HepG2 (cell line): ENCODE measurements at regions not wholly inside any gene's neighbourhood (a gene's known extent, or its start where the extent isn't known, plus 50 kb on each side); places are given as distances from the start of the nearest gene placed in this dataset.

Experiments
- ATAC-seq: fragments of 200-7000 bp; cut with Tn5 transposase; 3 replicates; pipeline ENCODE4 v1.9.1; 2020; ENCODE audit warnings: mild to moderate bottlenecking, moderate library complexity
- BruUV-seq: library from RNA; stranded (reverse); fragments of 400-500 nt; replicated peaks from 2 replicates; lab custom pipeline; 2021; lab: Mats Ljungman, UMichigan
- CTCF ChIA-PET: fragments of 300-600 bp; formaldehyde crosslinking; extraction: SDS; loops from one replicate; lab custom pipeline; 2021; ENCODE audit warnings: low total read pairs, inconsistent platforms, low intra/inter-chr PET ratio; lab: Yijun Ruan, JAX
- POLR2A ChIA-PET: fragments of 350-600 bp; sonication (Branson Sonifier 250); formaldehyde crosslinking; loops from one replicate; lab custom pipeline; 2020; ENCODE audit warnings: antibody characterized with exemption, inconsistent platforms; lab: Yijun Ruan, JAX
- DNase-seq: peaks from one replicate; pipeline ENCODE4 v3.0.0-alpha.2; 2015; ENCODE audit warnings: low spot score
- FAIRE-seq: peaks from 3 replicates; lab custom pipeline; 2011; peaks lifted over from hg19 to GRCh38; lab: Jason Lieb, UNC
- H2AFZ ChIP-seq: one replicate; pipeline ENCODE4 v1.6.1; 2011; ENCODE audit warnings: low read length, inconsistent platforms
- H3K27ac ChIP-seq: fragments of 300-600 bp; 3 replicates; pipeline ENCODE4 v1.8.0; 2011; ENCODE audit warnings: mixed run types, mild to moderate bottlenecking, mixed read lengths, low read length, inconsistent platforms; ENCODE audit not compliant: insufficient read depth; ENCODE audit errors: extremely low read length
- H3K27me3 ChIP-seq, 2 experiments: fragments of 200-600 bp in 1 of 2; 2 replicates in 1 of 2; 3 replicates in 1 of 2; pipeline versions ENCODE4 v1.6.0 to v1.8.0; 2011; ENCODE audit warnings: low read length in 2 of 2, mild to moderate bottlenecking in 2 of 2, moderate library complexity in 2 of 2, inconsistent platforms in 1 of 2; ENCODE audit not compliant: insufficient read depth in 2 of 2, control insufficient read depth in 1 of 2
- H3K36me3 ChIP-seq, 2 experiments: fragments of 200-600 bp in 1 of 2; replicated peaks in 1 of 2; 2 replicates in 1 of 2; 3 replicates in 1 of 2; pipeline versions ENCODE4 v1.5.1 to v1.8.0; 2011; ENCODE audit warnings: low read length in 2 of 2, inconsistent platforms in 1 of 2; ENCODE audit not compliant: insufficient read depth in 2 of 2, control insufficient read depth in 1 of 2
- H3K4me1 ChIP-seq: 2 replicates; pipeline ENCODE4 v1.5.1; 2012; ENCODE audit warnings: low read length, inconsistent platforms; ENCODE audit not compliant: insufficient read depth
- H3K4me2 ChIP-seq: 2 replicates; pipeline ENCODE4 v1.6.0; 2011; ENCODE audit warnings: low read depth, low read length, inconsistent platforms
- H3K4me3 ChIP-seq, 3 experiments: fragments of 200-600 bp in 1 of 3; sonication (generic), shearing (Covaris generic) in 1 of 3; replicated peaks in 1 of 3; 2 replicates each; pipeline ENCODE4 v1.5.1; 2011 to 2016; ENCODE audit warnings: low read length in 3 of 3, inconsistent platforms in 2 of 3, low read depth in 2 of 3, mild to moderate bottlenecking in 2 of 3, control low read depth in 1 of 3, mixed read lengths in 1 of 3; ENCODE audit not compliant: insufficient read depth in 1 of 3
- H3K79me2 ChIP-seq: one replicate; pipeline ENCODE4 v1.6.1; 2011; ENCODE audit warnings: low read length, inconsistent platforms; ENCODE audit not compliant: insufficient read depth
- H3K9ac ChIP-seq: 2 replicates; pipeline ENCODE4 v1.6.0; 2011; ENCODE audit warnings: mild to moderate bottlenecking, low read depth, low read length, inconsistent platforms; ENCODE audit not compliant: insufficient read depth
- H3K9me3 ChIP-seq: 2 replicates; pipeline ENCODE4 v1.5.1; 2012; ENCODE audit warnings: mild to moderate bottlenecking, low read length
- H4K20me1 ChIP-seq: 2 replicates; pipeline ENCODE4 v1.6.0; 2011; ENCODE audit warnings: inconsistent platforms, mild to moderate bottlenecking, low read length, moderate library complexity; ENCODE audit not compliant: insufficient read depth
- BRCA1 ChIP-seq: sonication (generic); formaldehyde crosslinking; IDR thresholded peaks from 2 replicates; pipeline ENCODE4 v1.4.0; 2020; ENCODE audit warnings: missing genetic modification reagents
- CENPT ChIP-seq: sonication (generic); formaldehyde crosslinking; IDR thresholded peaks from 2 replicates; pipeline ENCODE4 v1.8.0; 2022; ENCODE audit warnings: low read depth, mild to moderate bottlenecking, moderate library complexity, missing genetic modification reagents
- DPF2 ChIP-seq: sonication (generic); formaldehyde crosslinking; IDR thresholded peaks from 2 replicates; pipeline ENCODE4 v1.4.0; 2020; ENCODE audit warnings: mild to moderate bottlenecking, low read depth, missing genetic modification reagents, borderline replicate concordance
- FOXM1 ChIP-seq: sonication (generic); formaldehyde crosslinking; IDR thresholded peaks from 2 replicates; pipeline ENCODE4 v1.5.0; 2020; ENCODE audit warnings: missing genetic modification reagents
- HOMEZ ChIP-seq: IDR thresholded peaks from 2 replicates; pipeline ENCODE4 v1.6.1; 2016; ENCODE audit warnings: low read depth
- HOXA5 ChIP-seq: sonication (generic); formaldehyde crosslinking; IDR thresholded peaks from 2 replicates; pipeline ENCODE4 v1.4.0; 2020; ENCODE audit warnings: missing genetic modification reagents
- KAT7 ChIP-seq: IDR thresholded peaks from 2 replicates; pipeline ENCODE4 v1.6.1; 2018; ENCODE audit warnings: borderline replicate concordance, missing compliant biosample characterization
- LBX2 ChIP-seq: sonication (generic); formaldehyde crosslinking; IDR thresholded peaks from 2 replicates; pipeline ENCODE4 v1.5.0; 2020; ENCODE audit warnings: missing genetic modification reagents, mild to moderate bottlenecking, borderline replicate concordance
- ONECUT2 ChIP-seq: sonication (generic); formaldehyde crosslinking; IDR thresholded peaks from 2 replicates; pipeline ENCODE4 v1.4.0; 2020; ENCODE audit warnings: missing genetic modification reagents
- RARA ChIP-seq: IDR thresholded peaks from 2 replicates; pipeline ENCODE4 v1.6.1; 2016; ENCODE audit warnings: missing genetic modification reagents, missing compliant biosample characterization
- RBM22 ChIP-seq: fragments of 200-400 bp; formaldehyde crosslinking; optimal IDR thresholded peaks from 2 replicates; pipeline ENCODE3; 2017; ENCODE audit warnings: mild to moderate bottlenecking, low read length, moderate library complexity
- SIX4 ChIP-seq: sonication (generic); formaldehyde crosslinking; IDR thresholded peaks from 2 replicates; pipeline ENCODE4 v1.4.0; 2020; ENCODE audit warnings: missing genetic modification reagents
- SRF ChIP-seq: IDR thresholded peaks from 2 replicates; pipeline ENCODE4 v1.6.1; 2011; ENCODE audit warnings: mild to moderate bottlenecking, low read depth, low read length, moderate library complexity
- TEAD2 ChIP-seq: sonication (generic); formaldehyde crosslinking; IDR thresholded peaks from 2 replicates; pipeline ENCODE4 v1.9.0; 2021; ENCODE audit warnings: missing genetic modification reagents
- ZNF160 ChIP-seq: sonication (generic); formaldehyde crosslinking; IDR thresholded peaks from 2 replicates; pipeline ENCODE4 v1.8.0; 2022; ENCODE audit warnings: mild to moderate bottlenecking, inconsistent platforms, missing genetic modification reagents
- ZNF678 ChIP-seq: sonication (generic); formaldehyde crosslinking; IDR thresholded peaks from 2 replicates; pipeline ENCODE4 v1.4.0; 2020; ENCODE audit warnings: mild to moderate bottlenecking, missing genetic modification reagents
- ZNF740 ChIP-seq: sonication (generic); formaldehyde crosslinking; IDR thresholded peaks from 2 replicates; pipeline ENCODE4 v1.4.0; 2020; ENCODE audit warnings: missing genetic modification reagents
- ZSCAN20 ChIP-seq: sonication (generic); formaldehyde crosslinking; IDR thresholded peaks from 2 replicates; pipeline ENCODE4 v1.4.0; 2020; ENCODE audit warnings: missing genetic modification reagents, mild to moderate bottlenecking, borderline replicate concordance
- WGBS: methylation state at CpG from one replicate; pipeline ENCODE4 v1.1.6; 2017; ENCODE audit warnings: low lambda C conversion rate; 5-methylcytosine and 5-hydroxymethylcytosine counted together
- in situ Hi-C: cut with HindIII; loops from 2 replicates; pipeline ENCODE4 v1.10.0; 2017; ENCODE audit warnings: low pct_unique_long_range_greater_than_20kb; ENCODE audit not compliant: extremely low pct_ligation_motif_present
- intact Hi-C: fragments of 100-400 bp; cut with micrococcal nuclease; formaldehyde crosslinking; loops from one replicate; pipeline ENCODE4 v1.10.0; 2022; ENCODE audit not compliant: unreplicated experiment
- TF ChIP-seq, protein P1 (sequence below): sonication (generic); formaldehyde crosslinking; IDR thresholded peaks from 2 replicates; pipeline ENCODE4 v1.5.1; 2020; ENCODE audit warnings: missing genetic modification reagents, mild to moderate bottlenecking, borderline replicate concordance
- TF ChIP-seq, protein P2 (sequence below): IDR thresholded peaks from 2 replicates; pipeline ENCODE4 v1.6.1; 2016; ENCODE audit warnings: mild to moderate bottlenecking, missing biosample characterization, missing genetic modification reagents

DNA sequence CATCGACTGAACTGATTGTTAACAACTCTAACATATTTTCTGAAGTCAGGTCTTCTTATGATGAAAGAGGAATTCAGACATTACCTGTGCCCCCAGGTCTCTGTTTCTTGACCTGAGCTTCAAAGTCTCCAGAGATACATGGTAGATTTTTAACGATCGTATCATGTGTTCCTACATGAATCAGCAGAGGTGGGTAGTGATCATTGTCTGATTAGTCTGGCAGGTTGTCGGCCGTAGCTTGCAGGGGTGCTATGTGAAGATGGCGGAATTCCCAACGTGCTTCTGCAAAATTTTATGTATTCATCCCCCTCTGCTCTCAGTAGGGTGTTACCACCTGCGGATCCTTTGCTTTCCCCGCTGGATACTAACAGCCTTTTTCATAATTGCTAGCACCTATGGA, 581.9 kb downstream of the GATA3 start:
- no peak overlapping the region for H3K4me3 ChIP-seq
- ATAC-seq, result no peak

More for the DNA sequence above, 581.9 kb downstream of the GATA3 start:
- Histone ChIP-seq H2AFZ (no peak overlapping the region), H3K4me1 (no peaks in the 10 kb centered on the region), H3K9ac (no peak overlapping the region), H3K27ac (no peak overlapping the region), H3K4me2 (no peak overlapping the region), H3K9me3 (no peaks in the 10 kb centered on the region; the same call in 1 of the 2 replicates), H3K79me2 (no peaks in the 10 kb centered on the region), H3K36me3 (no peaks in the 10 kb centered on the region), H4K20me1 (no peaks in the 10 kb centered on the region), H3K27me3 (no peaks in the 10 kb centered on the region)
- FAIRE-seq (no peak), DNase-seq (no peak)
- intact Hi-C loops (no loop called here), in situ Hi-C loops (no loop called here)
- POLR2A ChIA-PET, result no interaction called here
- whole genome bisulfite sequencing, result 27% methylated on average over 9 of the region's 9 CpGs
- CTCF ChIA-PET, result no interaction called here
- no TSS peak for BruUV-seq
- TF ChIP-seq, protein P1, sequence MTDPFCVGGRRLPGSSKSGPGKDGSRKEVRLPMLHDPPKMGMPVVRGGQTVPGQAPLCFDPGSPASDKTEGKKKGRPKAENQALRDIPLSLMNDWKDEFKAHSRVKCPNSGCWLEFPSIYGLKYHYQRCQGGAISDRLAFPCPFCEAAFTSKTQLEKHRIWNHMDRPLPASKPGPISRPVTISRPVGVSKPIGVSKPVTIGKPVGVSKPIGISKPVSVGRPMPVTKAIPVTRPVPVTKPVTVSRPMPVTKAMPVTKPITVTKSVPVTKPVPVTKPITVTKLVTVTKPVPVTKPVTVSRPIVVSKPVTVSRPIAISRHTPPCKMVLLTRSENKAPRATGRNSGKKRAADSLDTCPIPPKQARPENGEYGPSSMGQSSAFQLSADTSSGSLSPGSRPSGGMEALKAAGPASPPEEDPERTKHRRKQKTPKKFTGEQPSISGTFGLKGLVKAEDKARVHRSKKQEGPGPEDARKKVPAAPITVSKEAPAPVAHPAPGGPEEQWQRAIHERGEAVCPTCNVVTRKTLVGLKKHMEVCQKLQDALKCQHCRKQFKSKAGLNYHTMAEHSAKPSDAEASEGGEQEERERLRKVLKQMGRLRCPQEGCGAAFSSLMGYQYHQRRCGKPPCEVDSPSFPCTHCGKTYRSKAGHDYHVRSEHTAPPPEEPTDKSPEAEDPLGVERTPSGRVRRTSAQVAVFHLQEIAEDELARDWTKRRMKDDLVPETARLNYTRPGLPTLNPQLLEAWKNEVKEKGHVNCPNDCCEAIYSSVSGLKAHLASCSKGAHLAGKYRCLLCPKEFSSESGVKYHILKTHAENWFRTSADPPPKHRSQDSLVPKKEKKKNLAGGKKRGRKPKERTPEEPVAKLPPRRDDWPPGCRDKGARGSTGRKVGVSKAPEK (CRISPR knock-in tag), result no peak
- TF ChIP-seq RBM22 (no peak), BRCA1 (CRISPR knock-in tag) (no peak), CENPT (no peak), FOXM1 (CRISPR knock-in tag) (no peak), RARA (CRISPR knock-in tag) (no peak), HOXA5 (CRISPR knock-in tag) (no peak), ZSCAN20 (CRISPR knock-in tag) (no peak), TEAD2 (CRISPR knock-in tag) (no peak), DPF2 (CRISPR knock-in tag) (no peak), HOMEZ (CRISPR knock-in tag) (no peak), SRF (no peak), ONECUT2 (CRISPR knock-in tag) (no peak), SIX4 (CRISPR knock-in tag) (no peak), LBX2 (CRISPR knock-in tag) (no peak), KAT7 (CRISPR knock-in tag) (no peak), ZNF678 (CRISPR knock-in tag) (no peak), ZNF740 (CRISPR knock-in tag) (no peak), ZNF160 (CRISPR knock-in tag) (no peak)
- TF ChIP-seq, protein P2, sequence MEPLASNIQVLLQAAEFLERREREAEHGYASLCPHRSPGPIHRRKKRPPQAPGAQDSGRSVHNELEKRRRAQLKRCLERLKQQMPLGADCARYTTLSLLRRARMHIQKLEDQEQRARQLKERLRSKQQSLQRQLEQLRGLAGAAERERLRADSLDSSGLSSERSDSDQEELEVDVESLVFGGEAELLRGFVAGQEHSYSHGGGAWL (CRISPR knock-in tag), result no peak
